IgD-negative memory B cell (primary cell): ENCODE measurements at regions not wholly inside any gene's neighbourhood (a gene's known extent, or its start where the extent isn't known, plus 50 kb on each side); places are given as distances from the start of the nearest gene placed in this dataset.
"Not testable (repeated sequence)": the region's sequence is repeated elsewhere in the genome, so short reads cannot be mapped to it uniquely, and the experiment has no call there.

Source experiments
- H3K27ac Mint-ChIP-seq, 3 donors: one replicate each; pipeline ENCODE4 v1.8.0; 2020 to 2022; ENCODE audit warnings: mild to moderate bottlenecking in 3 of 3, mixed read lengths in 3 of 3, moderate library complexity in 1 of 3
- H3K27me3 Mint-ChIP-seq: one replicate; pipeline ENCODE4 v1.8.0; 2021; ENCODE audit warnings: mixed read lengths
- H3K36me3 Mint-ChIP-seq: one replicate; pipeline ENCODE4 v1.8.0; 2020; ENCODE audit warnings: mild to moderate bottlenecking, mixed read lengths
- H3K4me1 Mint-ChIP-seq, 3 donors: one replicate each; pipeline ENCODE4 v1.8.0; 2020 to 2022; ENCODE audit warnings: mixed read lengths in 3 of 3, mild to moderate bottlenecking in 1 of 3
- H3K4me3 Mint-ChIP-seq, 4 donors: one replicate each; pipeline ENCODE4 v1.8.0; 2020 to 2022; ENCODE audit warnings: mild to moderate bottlenecking in 4 of 4, mixed read lengths in 4 of 4, moderate library complexity in 3 of 4
- H3K9me3 Mint-ChIP-seq, 3 donors: one replicate each; pipeline ENCODE4 v1.8.0; 2020 to 2021; ENCODE audit warnings: mixed read lengths in 3 of 3, mild to moderate bottlenecking in 1 of 3

GRCh38 chr5:56669534-56670483 lies 145.5 kb upstream of the MAP3K1 start:
- H3K27me3 Mint-ChIP-seq, result no peaks in the 10 kb centered on the region
- peaks cover 44 to 58% (median 48%) of the 10 kb centered on the region in 3 donors for H3K4me1 Mint-ChIP-seq
- peak overlapping the region; percentile 72 to 90 (median 81) for H3K4me3 Mint-ChIP-seq
- peaks cover 2% of the 10 kb centered on the region for H3K36me3 Mint-ChIP-seq
- peak overlapping the region; percentile 94 to 99 (median 96) for H3K27ac Mint-ChIP-seq
- H3K9me3 Mint-ChIP-seq, result peaks cover 3 to 9% (median 7%) of the 10 kb centered on the region in 3 donors

GRCh38 chr5:56668996-56669395 lies 146.4 kb upstream of the MAP3K1 start:
- Mint-ChIP-seq H3K27me3 (no peaks in the 10 kb centered on the region), H3K4me1 (peaks cover 41 to 57% (median 43%) of the 10 kb centered on the region in 3 donors), H3K27ac (peak overlapping the region; percentile 94 to 99 (median 96)), H3K9me3 (peaks cover 3 to 7% (median 7%) of the 10 kb centered on the region in 3 donors), H3K36me3 (peaks cover 2% of the 10 kb centered on the region), H3K4me3 (peak overlapping the region in 3 of 4 donors; percentile 76 to 90 (median 86))

- H3K36me3 Mint-ChIP-seq, result no peaks in the 10 kb centered on the region
- no peak overlapping the region for H3K4me3 Mint-ChIP-seq
- peaks cover 3 to 7% (median 4%) of the 10 kb centered on the region in 3 donors for H3K9me3 Mint-ChIP-seq
- no peak overlapping the region for H3K27ac Mint-ChIP-seq
- no peaks in the 10 kb centered on the region for H3K27me3 Mint-ChIP-seq
- peaks cover 33 to 51% (median 35%) of the 10 kb centered on the region in 3 donors for H3K4me1 Mint-ChIP-seq
Observed at GRCh38 chr5:56667692-56668091, 147.7 kb upstream of the MAP3K1 start.

GRCh38 chr5:56666901-56667300 lies 148.4 kb upstream of the MAP3K1 start:
- H3K9me3 Mint-ChIP-seq, result peaks cover 3 to 7% (median 4%) of the 10 kb centered on the region in 3 donors
- peaks cover 31 to 48% (median 39%) of the 10 kb centered on the region in 3 donors for H3K4me1 Mint-ChIP-seq
- H3K27me3 Mint-ChIP-seq, result no peaks in the 10 kb centered on the region
- no peaks in the 10 kb centered on the region for H3K36me3 Mint-ChIP-seq
- peak overlapping the region in 1 of 4 donors; percentile 50 for H3K4me3 Mint-ChIP-seq
- H3K27ac Mint-ChIP-seq, result peak overlapping the region in 2 of 3 donors; percentile 62 to 94

- H3K36me3 Mint-ChIP-seq, H3K9me3 Mint-ChIP-seq, H3K27me3 Mint-ChIP-seq: not testable (repeated sequence)
- Mint-ChIP-seq H3K4me3 (peak overlapping the region in 1 of 4 donors; percentile 14), H3K4me1 (peaks cover 23 to 39% (median 38%) of the 10 kb centered on the region in 3 donors), H3K27ac (peak overlapping the region in 2 of 3 donors; percentile 9 to 82)
Observed at GRCh38 chr5:56665117-56665516, 150.2 kb upstream of the MAP3K1 start.

GRCh38 chr5:56664025-56664424 lies 151.3 kb upstream of the MAP3K1 start:
- no peaks in the 10 kb centered on the region for H3K27me3 Mint-ChIP-seq
- no peak overlapping the region for H3K27ac Mint-ChIP-seq
- H3K4me3 Mint-ChIP-seq, result no peak overlapping the region
- no peaks in the 10 kb centered on the region for H3K36me3 Mint-ChIP-seq
- peaks cover 15 to 33% (median 27%) of the 10 kb centered on the region in 3 donors for H3K4me1 Mint-ChIP-seq
- H3K9me3 Mint-ChIP-seq, result peaks cover 4 to 7% (median 4%) of the 10 kb centered on the region in 3 donors

GRCh38 chr5:56663523-56663922 lies 151.8 kb upstream of the MAP3K1 start:
- no peak overlapping the region for H3K27ac Mint-ChIP-seq
- no peak overlapping the region for H3K4me3 Mint-ChIP-seq

GRCh38 chr5:56662893-56663292 lies 152.5 kb upstream of the MAP3K1 start:
- no peak overlapping the region for H3K27ac Mint-ChIP-seq
- H3K36me3 Mint-ChIP-seq, result no peaks in the 10 kb centered on the region
- peaks cover 11 to 28% (median 22%) of the 10 kb centered on the region in 3 donors for H3K4me1 Mint-ChIP-seq
- peaks cover 4 to 7% (median 4%) of the 10 kb centered on the region in 3 donors for H3K9me3 Mint-ChIP-seq
- no peak overlapping the region for H3K4me3 Mint-ChIP-seq
- no peaks in the 10 kb centered on the region for H3K27me3 Mint-ChIP-seq

More at GRCh38 chr5:56663523-56663922, 151.8 kb upstream of the MAP3K1 start:
- Mint-ChIP-seq H3K36me3 (no peaks in the 10 kb centered on the region), H3K9me3 (peaks cover 4 to 7% (median 4%) of the 10 kb centered on the region in 3 donors), H3K4me1 (peaks cover 11 to 31% (median 22%) of the 10 kb centered on the region in 3 donors), H3K27me3 (no peaks in the 10 kb centered on the region)

- Mint-ChIP-seq H3K4me3 (no peak overlapping the region), H3K9me3 (peaks cover 0 to 2% (median under 1%) of the 10 kb centered on the region in 3 donors), H3K27me3 (no peaks in the 10 kb centered on the region), H3K27ac (no peak overlapping the region), H3K36me3 (no peaks in the 10 kb centered on the region), H3K4me1 (peaks cover 2 to 19% (median 14%) of the 10 kb centered on the region in 3 donors)
Observed at GRCh38 chr5:56659971-56660370, 155.4 kb upstream of the MAP3K1 start.

- Mint-ChIP-seq H3K36me3 (no peaks in the 10 kb centered on the region), H3K4me3 (peak overlapping the region in 1 of 4 donors; percentile 0), H3K27me3 (no peaks in the 10 kb centered on the region), H3K27ac (peak overlapping the region in 1 of 3 donors; percentile 72), H3K4me1 (peaks cover 4 to 21% (median 13%) of the 10 kb centered on the region in 3 donors), H3K9me3 (peaks cover 0 to 2% (median 0%) of the 10 kb centered on the region in 3 donors)
Observed at GRCh38 chr5:56658972-56659371, 156.4 kb upstream of the MAP3K1 start.

GRCh38 chr5:56656846-56657726 lies 158.3 kb upstream of the MAP3K1 start:
- Mint-ChIP-seq H3K9me3 (peaks cover 0 to 2% (median 0%) of the 10 kb centered on the region in 3 donors), H3K4me3 (peak overlapping the region in 1 of 4 donors; percentile 14)

GRCh38 chr5:56651893-56652292 lies 163.5 kb upstream of the MAP3K1 start:
- peaks cover 16 to 24% (median 22%) of the 10 kb centered on the region in 3 donors for H3K4me1 Mint-ChIP-seq
- no peak overlapping the region for H3K27ac Mint-ChIP-seq
- no peaks in the 10 kb centered on the region for H3K27me3 Mint-ChIP-seq
- no peak overlapping the region for H3K4me3 Mint-ChIP-seq
- H3K36me3 Mint-ChIP-seq, result peaks cover 4% of the 10 kb centered on the region
- H3K9me3 Mint-ChIP-seq, result peaks cover 0 to 2% (median 0%) of the 10 kb centered on the region in 3 donors

More at GRCh38 chr5:56656846-56657726, 158.3 kb upstream of the MAP3K1 start:
- peaks cover 5 to 21% (median 11%) of the 10 kb centered on the region in 3 donors for H3K4me1 Mint-ChIP-seq
- peaks cover 4% of the 10 kb centered on the region for H3K36me3 Mint-ChIP-seq
- no peaks in the 10 kb centered on the region for H3K27me3 Mint-ChIP-seq
- H3K27ac Mint-ChIP-seq, result peak overlapping the region in 1 of 3 donors; percentile 72

- H3K27me3 Mint-ChIP-seq, result no peaks in the 10 kb centered on the region
- no peak overlapping the region for H3K27ac Mint-ChIP-seq
- H3K36me3 Mint-ChIP-seq, result peaks cover 4% of the 10 kb centered on the region
- peaks cover 0 to 2% (median 0%) of the 10 kb centered on the region in 3 donors for H3K9me3 Mint-ChIP-seq
- no peak overlapping the region for H3K4me3 Mint-ChIP-seq
- peaks cover 20 to 25% (median 25%) of the 10 kb centered on the region in 3 donors for H3K4me1 Mint-ChIP-seq
Observed at GRCh38 chr5:56650386-56650785, 165.0 kb upstream of the MAP3K1 start.

- Mint-ChIP-seq H3K27ac (no peak overlapping the region), H3K4me3 (no peak overlapping the region), H3K36me3 (peaks cover 4% of the 10 kb centered on the region), H3K27me3 (no peaks in the 10 kb centered on the region), H3K4me1 (peaks cover 22 to 29% (median 26%) of the 10 kb centered on the region in 3 donors), H3K9me3 (peaks cover 0 to 2% (median 0%) of the 10 kb centered on the region in 3 donors)
Observed at GRCh38 chr5:56649569-56649968, 165.8 kb upstream of the MAP3K1 start.
